ENCODE measurements at regions not wholly inside any gene's neighbourhood (a gene's known extent, or its start where the extent isn't known, plus 50 kb on each side); places are given as distances from the start of the nearest gene placed in this dataset.

DNA sequence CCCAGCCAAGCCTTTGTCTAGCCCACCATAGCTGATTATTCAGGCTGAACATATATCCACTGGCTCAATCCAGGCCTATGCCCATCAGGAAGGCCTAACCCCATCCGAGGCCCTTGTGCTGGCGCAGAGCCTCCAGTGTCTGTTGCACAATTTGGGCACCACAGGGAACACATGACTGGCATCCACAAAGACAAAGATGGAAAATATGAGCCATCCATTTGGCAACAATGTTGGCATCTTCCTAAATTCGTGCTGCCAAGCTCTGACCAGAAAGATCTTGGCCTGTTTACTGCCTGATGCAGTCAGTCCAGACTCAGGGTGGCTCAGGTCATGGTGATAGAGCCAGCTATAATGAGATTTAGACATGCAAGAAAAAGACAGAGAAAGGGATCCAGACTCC lies 233.8 kb downstream of the PIK3R1 start:
- TF ChIP-seq KLF10 (tag by site-specific recombination; IDR thresholded peaks at IDR 0.05), result no peak
- TF ChIP-seq, protein P1, sequence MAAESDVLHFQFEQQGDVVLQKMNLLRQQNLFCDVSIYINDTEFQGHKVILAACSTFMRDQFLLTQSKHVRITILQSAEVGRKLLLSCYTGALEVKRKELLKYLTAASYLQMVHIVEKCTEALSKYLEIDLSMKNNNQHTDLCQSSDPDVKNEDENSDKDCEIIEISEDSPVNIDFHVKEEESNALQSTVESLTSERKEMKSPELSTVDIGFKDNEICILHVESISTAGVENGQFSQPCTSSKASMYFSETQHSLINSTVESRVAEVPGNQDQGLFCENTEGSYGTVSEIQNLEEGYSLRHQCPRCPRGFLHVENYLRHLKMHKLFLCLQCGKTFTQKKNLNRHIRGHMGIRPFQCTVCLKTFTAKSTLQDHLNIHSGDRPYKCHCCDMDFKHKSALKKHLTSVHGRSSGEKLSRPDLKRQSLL (tag by site-specific recombination; IDR thresholded peaks at IDR 0.05), result 0 out of 2 replicates have a peak, but pooled peaks have one; percentile 27
- POLR2A ChIA-PET, result interaction anchor here (1.5 kb wide), 1 partner anchor 18 kb away, joined by 3 read pairs; no protein-coding TSS in a partner anchor
- CTCF ChIA-PET, result interaction anchor here (1.1 to 4.2 kb wide), 2 partner anchors 11 to 163 kb away, joined by 3 to 17 read pairs; no protein-coding TSS in a partner anchor
- no peak overlapping the region for H3K27ac ChIP-seq (ENCODE audit: extremely low read depth, low read depth, low read length)
- H3K4me3 ChIP-seq (ENCODE audit: low read depth, low read length), result no peak overlapping the region
- no peaks in the 10 kb centered on the region for H3K9me3 ChIP-seq (ENCODE audit: control insufficient read depth, insufficient read depth, low read depth, low read length)
- H3K36me3 ChIP-seq (ENCODE audit: control insufficient read depth in 2 of 2, insufficient read depth in 1 of 2, low read length in 2 of 2), result no peaks in the 10 kb centered on the region
- H3K4me1 ChIP-seq (ENCODE audit: control insufficient read depth, insufficient read depth, low read length), result no peaks in the 10 kb centered on the region

DNA sequence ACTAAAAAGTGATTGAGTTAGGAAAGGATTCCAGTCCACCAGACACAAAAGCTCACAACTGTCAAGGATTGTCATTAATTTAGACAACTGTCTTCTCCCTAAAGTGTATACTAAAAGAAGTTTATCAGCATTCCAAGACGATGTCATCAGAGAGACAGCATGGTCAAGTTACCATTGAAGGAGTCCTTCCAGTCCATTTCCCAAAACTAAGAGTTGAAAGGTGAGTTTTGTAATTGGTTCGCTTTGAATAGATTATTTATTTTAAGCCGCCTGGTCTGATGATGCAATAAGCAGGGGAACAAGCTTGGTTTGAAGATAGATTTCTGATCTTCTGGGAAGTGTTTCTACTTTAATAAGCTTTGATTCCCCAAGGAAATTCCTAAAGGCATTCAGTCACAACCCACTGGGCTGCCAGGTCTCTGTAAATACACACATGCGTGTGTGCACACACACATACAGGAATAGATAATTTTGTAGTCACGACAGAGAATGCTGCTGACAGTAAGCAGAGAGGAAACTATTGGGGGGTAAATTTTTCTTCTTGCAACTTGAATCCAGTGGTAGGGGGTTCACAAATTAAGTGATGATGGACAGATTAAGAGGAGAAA lies 234.8 kb downstream of the PIK3R1 start:
- CTCF ChIA-PET, result interaction anchor here (0.7 to 4.2 kb wide), 2 partner anchors 164 to 635 kb away, joined by 3 to 17 read pairs; no protein-coding TSS in a partner anchor
- TF ChIP-seq, protein P2, sequence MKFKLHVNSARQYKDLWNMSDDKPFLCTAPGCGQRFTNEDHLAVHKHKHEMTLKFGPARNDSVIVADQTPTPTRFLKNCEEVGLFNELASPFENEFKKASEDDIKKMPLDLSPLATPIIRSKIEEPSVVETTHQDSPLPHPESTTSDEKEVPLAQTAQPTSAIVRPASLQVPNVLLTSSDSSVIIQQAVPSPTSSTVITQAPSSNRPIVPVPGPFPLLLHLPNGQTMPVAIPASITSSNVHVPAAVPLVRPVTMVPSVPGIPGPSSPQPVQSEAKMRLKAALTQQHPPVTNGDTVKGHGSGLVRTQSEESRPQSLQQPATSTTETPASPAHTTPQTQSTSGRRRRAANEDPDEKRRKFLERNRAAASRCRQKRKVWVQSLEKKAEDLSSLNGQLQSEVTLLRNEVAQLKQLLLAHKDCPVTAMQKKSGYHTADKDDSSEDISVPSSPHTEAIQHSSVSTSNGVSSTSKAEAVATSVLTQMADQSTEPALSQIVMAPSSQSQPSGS (tag by site-specific recombination; IDR thresholded peaks at IDR 0.05; ENCODE audit: low read depth), result 0 out of 2 replicates have a peak, but pooled peaks have one; percentile 15
- TF ChIP-seq ZNF544 (tag by site-specific recombination; IDR thresholded peaks at IDR 0.05) (no peak), REPIN1 (tag by site-specific recombination; IDR thresholded peaks at IDR 0.05; ENCODE audit: low read depth) (no peak)
- TF ChIP-seq, protein P3, sequence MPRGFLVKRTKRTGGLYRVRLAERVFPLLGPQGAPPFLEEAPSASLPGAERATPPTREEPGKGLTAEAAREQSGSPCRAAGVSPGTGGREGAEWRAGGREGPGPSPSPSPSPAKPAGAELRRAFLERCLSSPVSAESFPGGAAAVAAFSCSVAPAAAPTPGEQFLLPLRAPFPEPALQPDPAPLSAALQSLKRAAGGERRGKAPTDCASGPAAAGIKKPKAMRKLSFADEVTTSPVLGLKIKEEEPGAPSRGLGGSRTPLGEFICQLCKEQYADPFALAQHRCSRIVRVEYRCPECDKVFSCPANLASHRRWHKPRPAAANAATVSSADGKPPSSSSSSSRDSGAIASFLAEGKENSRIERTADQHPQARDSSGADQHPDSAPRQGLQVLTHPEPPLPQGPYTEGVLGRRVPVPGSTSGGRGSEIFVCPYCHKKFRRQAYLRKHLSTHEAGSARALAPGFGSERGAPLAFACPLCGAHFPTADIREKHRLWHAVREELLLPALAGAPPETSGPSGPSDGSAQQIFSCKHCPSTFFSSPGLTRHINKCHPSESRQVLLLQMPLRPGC (tag by site-specific recombination; IDR thresholded peaks at IDR 0.05), result no peak
- TF ChIP-seq, protein P4, sequence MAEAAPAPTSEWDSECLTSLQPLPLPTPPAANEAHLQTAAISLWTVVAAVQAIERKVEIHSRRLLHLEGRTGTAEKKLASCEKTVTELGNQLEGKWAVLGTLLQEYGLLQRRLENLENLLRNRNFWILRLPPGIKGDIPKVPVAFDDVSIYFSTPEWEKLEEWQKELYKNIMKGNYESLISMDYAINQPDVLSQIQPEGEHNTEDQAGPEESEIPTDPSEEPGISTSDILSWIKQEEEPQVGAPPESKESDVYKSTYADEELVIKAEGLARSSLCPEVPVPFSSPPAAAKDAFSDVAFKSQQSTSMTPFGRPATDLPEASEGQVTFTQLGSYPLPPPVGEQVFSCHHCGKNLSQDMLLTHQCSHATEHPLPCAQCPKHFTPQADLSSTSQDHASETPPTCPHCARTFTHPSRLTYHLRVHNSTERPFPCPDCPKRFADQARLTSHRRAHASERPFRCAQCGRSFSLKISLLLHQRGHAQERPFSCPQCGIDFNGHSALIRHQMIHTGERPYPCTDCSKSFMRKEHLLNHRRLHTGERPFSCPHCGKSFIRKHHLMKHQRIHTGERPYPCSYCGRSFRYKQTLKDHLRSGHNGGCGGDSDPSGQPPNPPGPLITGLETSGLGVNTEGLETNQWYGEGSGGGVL (tag by site-specific recombination; IDR thresholded peaks at IDR 0.05), result no peak
- POLR2A ChIA-PET, result interaction anchor here (1.5 kb wide), 1 partner anchor 19 kb away, joined by 3 read pairs; no protein-coding TSS in a partner anchor
- Histone ChIP-seq H3K4me3 (ENCODE audit: low read depth, low read length) (no peak overlapping the region), H3K27ac (ENCODE audit: extremely low read depth, low read depth, low read length) (no peak overlapping the region), H3K4me1 (ENCODE audit: control insufficient read depth, insufficient read depth, low read length) (no peaks in the 10 kb centered on the region), H3K9me3 (ENCODE audit: control insufficient read depth, insufficient read depth, low read depth, low read length) (no peaks in the 10 kb centered on the region), H3K36me3 (ENCODE audit: control insufficient read depth in 2 of 2, insufficient read depth in 1 of 2, low read length in 2 of 2) (no peaks in the 10 kb centered on the region)

DNA sequence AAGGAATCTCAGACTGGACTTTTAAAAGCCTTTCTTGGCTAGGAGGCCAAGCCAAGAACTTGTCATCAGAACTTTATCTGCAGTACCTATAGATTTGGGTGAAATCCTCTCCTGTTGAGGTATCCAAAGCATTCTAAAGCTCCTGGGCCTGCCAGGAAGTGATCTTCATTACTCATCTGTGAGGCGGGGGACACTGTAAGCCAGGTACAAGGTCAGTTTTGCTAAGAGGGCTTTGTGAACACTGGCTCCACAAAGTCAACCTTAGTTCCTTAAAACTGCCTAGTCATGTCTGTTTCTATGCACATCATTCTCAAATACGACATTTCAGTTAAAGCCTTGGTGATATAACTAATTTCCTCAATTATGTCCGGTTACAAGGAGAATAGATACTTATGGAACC lies 236.7 kb downstream of the PIK3R1 start:
- no peaks in the 10 kb centered on the region for H3K9me3 ChIP-seq (ENCODE audit: control insufficient read depth, insufficient read depth, low read depth, low read length)

DNA sequence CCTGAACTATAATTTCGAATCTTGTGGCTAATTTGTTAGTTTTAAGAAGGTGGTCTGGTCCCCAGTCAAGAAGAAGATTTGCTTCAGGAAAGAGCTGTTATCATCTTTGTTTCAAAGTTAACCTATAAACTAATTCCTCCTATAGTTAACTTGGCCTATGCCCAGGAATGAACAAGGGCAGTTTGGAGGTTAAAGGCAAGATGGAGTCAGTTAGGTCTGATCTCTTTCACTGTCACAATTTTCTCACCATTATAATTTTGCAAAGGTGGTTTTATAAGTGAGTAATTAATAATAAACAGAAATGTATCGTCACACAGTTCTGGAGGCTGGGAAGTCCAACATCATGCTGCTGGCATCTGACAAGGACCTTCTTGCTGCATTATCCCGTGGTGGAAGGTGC lies 238.6 kb downstream of the PIK3R1 start:
- H3K27ac ChIP-seq (ENCODE audit: extremely low read depth, low read depth, low read length), result no peak overlapping the region
- no peaks in the 10 kb centered on the region for H3K9me3 ChIP-seq (ENCODE audit: control insufficient read depth, insufficient read depth, low read depth, low read length)
- POLR2A ChIA-PET, result no interaction called here
- no peaks in the 10 kb centered on the region for H3K36me3 ChIP-seq (ENCODE audit: control insufficient read depth in 2 of 2, insufficient read depth in 1 of 2, low read length in 2 of 2)
- H3K4me3 ChIP-seq (ENCODE audit: low read depth, low read length), result no peak overlapping the region
- H3K4me1 ChIP-seq (ENCODE audit: control insufficient read depth, insufficient read depth, low read length), result peaks cover 10% of the 10 kb centered on the region
- CTCF ChIA-PET, result no interaction called here
- no peak for TF ChIP-seq ZNF610 (tag by site-specific recombination; IDR thresholded peaks at IDR 0.05; ENCODE audit: borderline replicate concordance)
- no peak for TF ChIP-seq KLF7 (tag by site-specific recombination; IDR thresholded peaks at IDR 0.05; ENCODE audit: borderline replicate concordance)
- no peak for TF ChIP-seq ZNF239 (tag by site-specific recombination; IDR thresholded peaks at IDR 0.05)
- TF ChIP-seq MEIS1 (CRISPR knock-in tag; IDR thresholded peaks at IDR 0.05; ENCODE audit: borderline replicate concordance), result no peak
- no peak for TF ChIP-seq ZNF138 (tag by site-specific recombination; IDR thresholded peaks at IDR 0.05; ENCODE audit: borderline replicate concordance)
- TF ChIP-seq ZNF473 (tag by site-specific recombination; IDR thresholded peaks at IDR 0.05), result no peak
- TF ChIP-seq, protein P5, sequence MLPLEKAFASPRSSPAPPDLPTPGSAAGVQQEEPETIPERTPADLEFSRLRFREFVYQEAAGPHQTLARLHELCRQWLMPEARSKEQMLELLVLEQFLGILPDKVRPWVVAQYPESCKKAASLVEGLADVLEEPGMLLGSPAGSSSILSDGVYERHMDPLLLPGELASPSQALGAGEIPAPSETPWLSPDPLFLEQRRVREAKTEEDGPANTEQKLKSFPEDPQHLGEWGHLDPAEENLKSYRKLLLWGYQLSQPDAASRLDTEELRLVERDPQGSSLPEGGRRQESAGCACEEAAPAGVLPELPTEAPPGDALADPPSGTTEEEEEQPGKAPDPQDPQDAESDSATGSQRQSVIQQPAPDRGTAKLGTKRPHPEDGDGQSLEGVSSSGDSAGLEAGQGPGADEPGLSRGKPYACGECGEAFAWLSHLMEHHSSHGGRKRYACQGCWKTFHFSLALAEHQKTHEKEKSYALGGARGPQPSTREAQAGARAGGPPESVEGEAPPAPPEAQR (tag by site-specific recombination; IDR thresholded peaks at IDR 0.05), result no peak

More for the DNA sequence above, 236.7 kb downstream of the PIK3R1 start:
- no peak for TF ChIP-seq ZNF10 (tag by site-specific recombination; IDR thresholded peaks at IDR 0.05)
- TF ChIP-seq ZNF292 (tag by site-specific recombination; IDR thresholded peaks at IDR 0.05; ENCODE audit: borderline replicate concordance, low read depth), result no peak
- no peak for TF ChIP-seq ZNF146 (tag by site-specific recombination; IDR thresholded peaks at IDR 0.05)
- no peak for TF ChIP-seq ZNF341 (tag by site-specific recombination; IDR thresholded peaks at IDR 0.05; ENCODE audit: low read depth)
- no peak for TF ChIP-seq ZNF19 (tag by site-specific recombination; IDR thresholded peaks at IDR 0.05; ENCODE audit: low read depth)
- no peak for TF ChIP-seq PRDM1 (tag by site-specific recombination; IDR thresholded peaks at IDR 0.05)
- no peaks in the 10 kb centered on the region for H3K4me1 ChIP-seq (ENCODE audit: control insufficient read depth, insufficient read depth, low read length)
- H3K4me3 ChIP-seq (ENCODE audit: low read depth, low read length), result no peak overlapping the region
- ChIA-PET POLR2A (no interaction called here), CTCF (interaction anchor here (0.6 kb wide), 1 partner anchor 99 kb away, joined by 4 read pairs; no protein-coding TSS in a partner anchor)
- H3K27ac ChIP-seq (ENCODE audit: extremely low read depth, low read depth, low read length), result no peak overlapping the region
- H3K36me3 ChIP-seq (ENCODE audit: control insufficient read depth in 2 of 2, insufficient read depth in 1 of 2, low read length in 2 of 2), result no peaks in the 10 kb centered on the region
